Caco-2 (cell line): ENCODE measurements at regions not wholly inside any gene's neighbourhood (a gene's known extent, or its start where the extent isn't known, plus 50 kb on each side); places are given as distances from the start of the nearest gene placed in this dataset.

ENCODE experiments used
- BruUV-seq: library from RNA; stranded (reverse); fragments of 400-500 nt; replicated peaks from 2 replicates; lab custom pipeline; 2021; lab: Mats Ljungman, UMichigan
- CTCF ChIA-PET: fragments of 300-600 bp; sonication (Branson Sonifier 250); formaldehyde crosslinking; loops from one replicate; lab custom pipeline; 2022; ENCODE audit warnings: antibody characterized with exemption; lab: Charles Lee
- POLR2A ChIA-PET: fragments of 300-600 bp; sonication (Branson Sonifier 250); formaldehyde crosslinking; loops from one replicate; lab custom pipeline; 2022; ENCODE audit warnings: antibody characterized with exemption; lab: Charles Lee
- DNase-seq, 2 experiments: peaks; one replicate each; pipeline versions ENCODE4 v3.0.0 to v3.0.0-alpha.2; 2020 to 2022
- H3K27me3 ChIP-seq: replicated peaks from 2 replicates; pipeline ENCODE4 v1.6.0; 2011; ENCODE audit warnings: low read length; ENCODE audit not compliant: control insufficient read depth, insufficient read depth
- H3K36me3 ChIP-seq: 2 replicates; pipeline ENCODE4 v1.5.1; 2011; ENCODE audit warnings: low read length; ENCODE audit not compliant: control insufficient read depth, insufficient read depth
- H3K4me1 ChIP-seq: fragments of 250-450 bp; sonication (Bioruptor Pico); 2 replicates; pipeline ENCODE4 v1.5.1; 2020; ENCODE audit warnings: mild to moderate bottlenecking
- H3K4me3 ChIP-seq: 2 replicates; pipeline ENCODE4 v1.5.1; 2011; ENCODE audit warnings: low read depth, mild to moderate bottlenecking, control low read depth, low read length
- H3K9me3 ChIP-seq: fragments of 250-450 bp; sonication (Bioruptor Pico); 2 replicates; pipeline ENCODE4 v1.5.1; 2020; ENCODE audit warnings: mild to moderate bottlenecking, moderate library complexity
- H3K27ac Mint-ChIP-seq: one replicate; pipeline ENCODE4 v1.8.0; 2022; ENCODE audit warnings: mixed read lengths; ENCODE audit not compliant: unreplicated experiment
- H3K27me3 Mint-ChIP-seq: one replicate; pipeline ENCODE4 v1.8.0; 2022; ENCODE audit warnings: mixed read lengths; ENCODE audit not compliant: insufficient read depth, unreplicated experiment
- H3K36me3 Mint-ChIP-seq: one replicate; pipeline ENCODE4 v1.8.0; 2022; ENCODE audit warnings: mild to moderate bottlenecking, mixed read lengths; ENCODE audit not compliant: insufficient read depth, unreplicated experiment
- H3K4me1 Mint-ChIP-seq: one replicate; pipeline ENCODE4 v1.8.0; 2022; ENCODE audit warnings: low read depth, mixed read lengths; ENCODE audit not compliant: unreplicated experiment
- H3K4me3 Mint-ChIP-seq: one replicate; pipeline ENCODE4 v1.8.0; 2022; ENCODE audit warnings: mild to moderate bottlenecking, moderate library complexity, mixed read lengths; ENCODE audit not compliant: unreplicated experiment
- H3K9me3 Mint-ChIP-seq: one replicate; pipeline ENCODE4 v1.8.0; 2022; ENCODE audit warnings: mixed read lengths; ENCODE audit not compliant: unreplicated experiment
- CTCF ChIP-seq, 2 experiments: fragments of 200-600 bp in 1 of 2; IDR thresholded peaks; 1 replicate in 1 of 2; 2 replicates in 1 of 2; pipeline versions ENCODE4 v1.5.1 to v1.8.0; 2011 to 2022; ENCODE audit warnings: antibody characterized with exemption in 1 of 2, control low read depth in 1 of 2, inconsistent platforms in 1 of 2, low read depth in 1 of 2, low read length in 1 of 2, mild to moderate bottlenecking in 1 of 2, moderate library complexity in 1 of 2; ENCODE audit not compliant: insufficient read depth in 1 of 2, severe bottlenecking in 1 of 2, unreplicated experiment in 1 of 2
- intact Hi-C: fragments of 100-400 bp; cut with micrococcal nuclease; formaldehyde crosslinking; loops from one replicate; pipeline ENCODE4 v1.10.0; 2022; ENCODE audit not compliant: unreplicated experiment

DNA sequence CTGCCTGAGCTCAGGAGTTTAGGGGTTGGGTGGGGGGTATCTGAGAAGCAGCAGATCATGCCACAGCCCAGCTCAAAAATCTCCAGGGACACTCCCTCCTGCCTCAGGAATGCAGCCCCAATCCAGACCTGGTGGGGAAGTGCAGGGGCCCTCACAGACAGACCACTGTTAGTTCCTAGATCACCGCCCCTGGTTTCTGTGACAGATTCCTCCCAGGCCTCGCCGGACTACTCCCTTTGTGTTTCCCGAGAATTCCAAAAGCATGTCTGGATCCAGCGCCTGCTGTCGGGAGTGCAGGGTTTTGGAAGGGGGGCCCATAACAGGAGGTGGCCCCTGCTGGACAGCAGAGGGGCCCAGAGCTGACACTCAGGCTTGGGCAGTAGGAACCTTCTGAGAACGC, 74.5 kb downstream of the CTSL start:
- H3K4me3 Mint-ChIP-seq = no peak overlapping the region
- Histone ChIP-seq H3K4me3 (no peak overlapping the region), H3K36me3 (no peaks in the 10 kb centered on the region), H3K4me1 (peaks cover 3% of the 10 kb centered on the region; the same call in 1 of the 2 replicates), H3K27me3 (no peaks in the 10 kb centered on the region), H3K9me3 (no peaks in the 10 kb centered on the region)
- POLR2A ChIA-PET = no interaction called here
- no TSS peak for BruUV-seq
- no peak for DNase-seq
- no peaks in the 10 kb centered on the region for H3K9me3 Mint-ChIP-seq
- TF ChIP-seq CTCF (IDR thresholded peaks at IDR 0.05; ENCODE audit: insufficient read depth in 1 of 2, low read depth in 1 of 2, low read length in 1 of 2, severe bottlenecking in 1 of 2, unreplicated experiment in 1 of 2) = no peak
- no peaks in the 10 kb centered on the region for H3K36me3 Mint-ChIP-seq
- CTCF ChIA-PET = no interaction called here
- no peak overlapping the region for H3K27ac Mint-ChIP-seq
- peaks cover 8% of the 10 kb centered on the region for H3K4me1 Mint-ChIP-seq
- no peaks in the 10 kb centered on the region for H3K27me3 Mint-ChIP-seq
- intact Hi-C loops = no loop called here

GRCh38 chr9:87801013-87801412, 75.1 kb downstream of the CTSL start:
- peaks cover 8% of the 10 kb centered on the region for H3K4me1 Mint-ChIP-seq
- no peak overlapping the region for H3K4me3 ChIP-seq
- DNase-seq = no peak
- POLR2A ChIA-PET = no interaction called here
- H3K27me3 Mint-ChIP-seq = no peaks in the 10 kb centered on the region
- CTCF ChIA-PET = no interaction called here
- peaks cover 3% of the 10 kb centered on the region; the same call in 1 of the 2 replicates for H3K4me1 ChIP-seq
- no peaks in the 10 kb centered on the region for H3K36me3 ChIP-seq
- no peaks in the 10 kb centered on the region for H3K36me3 Mint-ChIP-seq
- H3K27ac Mint-ChIP-seq = no peak overlapping the region
- no peaks in the 10 kb centered on the region for H3K27me3 ChIP-seq
- no peaks in the 10 kb centered on the region for H3K9me3 Mint-ChIP-seq
- H3K9me3 ChIP-seq = no peaks in the 10 kb centered on the region
- no peak for TF ChIP-seq CTCF (IDR thresholded peaks at IDR 0.05; ENCODE audit: insufficient read depth in 1 of 2, low read depth in 1 of 2, low read length in 1 of 2, severe bottlenecking in 1 of 2, unreplicated experiment in 1 of 2)
- no TSS peak for BruUV-seq
- no peak overlapping the region for H3K4me3 Mint-ChIP-seq
- intact Hi-C loops = no loop called here

DNA sequence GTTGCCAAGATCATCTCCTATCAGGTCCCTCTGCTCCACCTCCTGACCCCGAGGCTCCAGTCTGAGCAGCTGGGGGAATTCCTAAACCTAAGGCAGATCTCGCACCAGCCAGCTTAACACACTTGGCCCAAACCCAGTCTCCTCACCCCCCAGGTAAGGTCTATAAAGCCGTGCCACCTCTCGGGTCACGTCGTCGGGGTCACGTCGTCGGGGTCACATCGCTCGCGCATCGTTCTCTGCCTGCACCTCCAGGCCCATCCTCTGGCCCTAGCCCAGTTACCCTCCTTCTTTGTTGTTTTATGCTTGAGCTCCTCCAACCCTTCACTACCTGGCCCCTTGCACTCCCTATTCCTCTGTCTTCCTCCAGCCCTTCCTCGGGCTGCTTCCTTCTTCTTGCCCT, 77.2 kb downstream of the CTSL start:
- TF ChIP-seq CTCF (IDR thresholded peaks at IDR 0.05; ENCODE audit: insufficient read depth in 1 of 2, low read depth in 1 of 2, low read length in 1 of 2, severe bottlenecking in 1 of 2, unreplicated experiment in 1 of 2) = no peak
- CTCF ChIA-PET = no interaction called here
- BruUV-seq = no TSS peak

More for the DNA sequence above, 77.2 kb downstream of the CTSL start:
- Histone ChIP-seq H3K27me3 (no peaks in the 10 kb centered on the region), H3K4me3 (no peak overlapping the region), H3K36me3 (no peaks in the 10 kb centered on the region), H3K9me3 (no peaks in the 10 kb centered on the region), H3K4me1 (no peaks in the 10 kb centered on the region)
- Mint-ChIP-seq H3K4me1 (peaks cover under 1% of the 10 kb centered on the region), H3K36me3 (no peaks in the 10 kb centered on the region), H3K4me3 (no peak overlapping the region), H3K27ac (no peak overlapping the region), H3K9me3 (peaks cover 17% of the 10 kb centered on the region), H3K27me3 (no peaks in the 10 kb centered on the region)
- POLR2A ChIA-PET = no interaction called here
- intact Hi-C loops = no loop called here
- no peak for DNase-seq
